Pancreas (tissue), 10 donors: ENCODE measurements at regions not wholly inside any gene's neighbourhood (a gene's known extent, or its start where the extent isn't known, plus 50 kb on each side); places are given as distances from the start of the nearest gene placed in this dataset.

ENCODE experiments used
- ATAC-seq, 4 donors: fragments of 200-7000 bp; cut with Tn5 transposase; one replicate each; pipeline versions ENCODE4 v1.8.0 to v1.9.1; 2020; ENCODE audit warnings: mild to moderate bottlenecking in 4 of 4, moderate library complexity in 4 of 4
- DNase-seq, 6 donors: peaks; one replicate each; pipeline ENCODE4 v3.0.0-alpha.2; 2020
- FAIRE-seq: peaks from 2 replicates; lab custom pipeline; 2012; peaks lifted over from hg19 to GRCh38; lab: Jason Lieb, UNC
- H3K27ac ChIP-seq, 4 donors: fragments of 200-600 bp; sonication (generic); 1 replicate in 3 of 4; 2 replicates in 1 of 4; pipeline versions ENCODE4 v1.5.0 to v1.8.0; 2020
- H3K27me3 ChIP-seq, 4 donors: fragments of 200-600 bp; one replicate each; pipeline ENCODE4 v1.8.0; 2021
- H3K36me3 ChIP-seq, 3 donors: fragments of 200-600 bp; sonication (generic) in 1 of 3; one replicate each; pipeline versions ENCODE4 v1.5.0 to v1.8.0; 2020 to 2021
- H3K4me1 ChIP-seq, 3 donors: fragments of 200-600 bp; one replicate each; pipeline ENCODE4 v1.8.0; 2021
- H3K4me3 ChIP-seq, 4 donors: fragments of 200-600 bp; sonication (generic) in 2 of 4; one replicate each; pipeline versions ENCODE4 v1.5.0 to v1.8.0; 2020 to 2021
- H3K9me3 ChIP-seq, 4 donors: fragments of 200-600 bp; one replicate each; pipeline ENCODE4 v1.8.0; 2021
- CTCF ChIP-seq, 4 donors: fragments of 200-600 bp; sonication (generic) in 3 of 4; IDR thresholded peaks; one replicate each; pipeline versions ENCODE4 v1.5.0 to v1.8.0; 2021; ENCODE audit warnings: antibody characterized with exemption in 4 of 4
- WGBS, 2 donors: extraction: QIAGEN DNeasy Blood & Tissue Kit; methylation state at CpG; one replicate each; pipeline ENCODE4 v1.1.7; 2013; 5-methylcytosine and 5-hydroxymethylcytosine counted together
- intact Hi-C, 3 donors: fragments of 100-400 bp; cut with DNase I; formaldehyde crosslinking; loops; one replicate each; pipeline versions ENCODE4 v1.11.1 to v1.14.2; 2022
- donor health status: healthy with polysubstance abuse.
- donor health status: DM: no; HTN: no; CAD: no; lungs with moderate emphysema.
- donor health status: DM: no; HTN: no; CAD: no.
- donor health status: control.
- donor health status: control.
- donor health status: Bipolar disorder and iron deficiency.
- donor health status: DM: yes; HTN: yes; CAD: no.
- donor health status: DM: no; HTN: no; CAD: no.
- donor health status: DM: no; HTN: no; CAD: no.
- donor health status: DM: yes; HTN: yes; CAD: no.

- H3K36me3 ChIP-seq, result no peaks in the 10 kb centered on the region
- FAIRE-seq, result no peak
- no peak overlapping the region for H3K27ac ChIP-seq
- TF ChIP-seq CTCF (IDR thresholded peaks at IDR 0.05), result no peak
- 36 to 55% methylated on average over 3 of the region's 3 CpGs for WGBS, 2 donors
- H3K9me3 ChIP-seq, result no peaks in the 10 kb centered on the region
- intact Hi-C loops, result no loop called here
- H3K4me1 ChIP-seq, result no peaks in the 10 kb centered on the region
- DNase-seq, result peak in 2 of 6 donors; percentile 42 to 54
- H3K4me3 ChIP-seq, result no peak overlapping the region
- no peaks in the 10 kb centered on the region for H3K27me3 ChIP-seq
- ATAC-seq, result peak in 1 of 4 donors; percentile 47
Measured at GRCh38 chr4:116016201-116016600, 902.8 kb upstream of the NDST4 start.

GRCh38 chr4:116015549-116015948 lies 902.1 kb upstream of the NDST4 start:
- intact Hi-C loops, result no loop called here
- no peak overlapping the region for H3K27ac ChIP-seq
- H3K4me1 ChIP-seq, result no peaks in the 10 kb centered on the region
- WGBS, 2 donors, result 69 to 78% methylated on average over 5 of the region's 5 CpGs
- no peaks in the 10 kb centered on the region for H3K27me3 ChIP-seq
- no peaks in the 10 kb centered on the region for H3K36me3 ChIP-seq
- no peak for TF ChIP-seq CTCF (IDR thresholded peaks at IDR 0.05)
- H3K4me3 ChIP-seq, result no peak overlapping the region
- DNase-seq, result no peak
- no peak for ATAC-seq
- H3K9me3 ChIP-seq, result no peaks in the 10 kb centered on the region
- FAIRE-seq, result no peak

- Histone ChIP-seq H3K27me3 (no peaks in the 10 kb centered on the region), H3K36me3 (no peaks in the 10 kb centered on the region), H3K4me1 (no peaks in the 10 kb centered on the region), H3K4me3 (no peak overlapping the region), H3K9me3 (no peaks in the 10 kb centered on the region), H3K27ac (no peak overlapping the region)
- no peak for ATAC-seq
- no peak for FAIRE-seq
- WGBS, 2 donors, result 42 to 52% methylated on average over 1 of the region's 1 CpG
- no peak for DNase-seq
- intact Hi-C loops, result no loop called here
- TF ChIP-seq CTCF (IDR thresholded peaks at IDR 0.05), result no peak
Measured at GRCh38 chr4:116015062-116015461, 901.6 kb upstream of the NDST4 start.

GRCh38 chr4:116010923-116011322 lies 897.5 kb upstream of the NDST4 start:
- DNase-seq (no peak), ATAC-seq (no peak), FAIRE-seq (no peak)
- Histone ChIP-seq H3K9me3 (no peaks in the 10 kb centered on the region), H3K27ac (no peak overlapping the region), H3K4me3 (no peak overlapping the region), H3K27me3 (no peaks in the 10 kb centered on the region), H3K36me3 (no peaks in the 10 kb centered on the region), H3K4me1 (no peaks in the 10 kb centered on the region)
- intact Hi-C loops, result no loop called here
- no peak for TF ChIP-seq CTCF (IDR thresholded peaks at IDR 0.05)
- 51 to 67% methylated on average over 4 of the region's 4 CpGs for WGBS, 2 donors

- FAIRE-seq, result no peak
- H3K27ac ChIP-seq, result no peak overlapping the region
- no peaks in the 10 kb centered on the region for H3K9me3 ChIP-seq
- no peaks in the 10 kb centered on the region for H3K4me1 ChIP-seq
- no peak for ATAC-seq
- 32 to 52% methylated on average over 1 of the region's 1 CpG for WGBS, 2 donors
- H3K36me3 ChIP-seq, result no peaks in the 10 kb centered on the region
- intact Hi-C loops, result no loop called here
- no peak overlapping the region for H3K4me3 ChIP-seq
- TF ChIP-seq CTCF (IDR thresholded peaks at IDR 0.05), result no peak
- no peaks in the 10 kb centered on the region for H3K27me3 ChIP-seq
- no peak for DNase-seq
Measured at GRCh38 chr4:116005806-116006088, 892.3 kb upstream of the NDST4 start.
